Fibroblast of lung (primary cell): ENCODE measurements at regions not wholly inside any gene's neighbourhood (a gene's known extent, or its start where the extent isn't known, plus 50 kb on each side); places are given as distances from the start of the nearest gene placed in this dataset.

ENCODE experiments used
- CTCF ChIP-seq, 2 donors: IDR thresholded peaks in 1 of 2; conservative IDR thresholded peaks in 1 of 2; 1 replicate in 1 of 2; 2 replicates in 1 of 2; pipeline ENCODE4 v1.5.1; 2011 to 2012; ENCODE audit warnings: low read length in 2 of 2, control low read depth in 1 of 2, inconsistent platforms in 1 of 2, low read depth in 1 of 2, mild to moderate bottlenecking in 1 of 2
- EZH2 ChIP-seq: IDR thresholded peaks from 2 replicates; pipeline ENCODE4 v1.5.1; 2012; ENCODE audit warnings: low read length, control low read depth, mild to moderate bottlenecking; ENCODE audit errors: missing control alignments

GRCh38 chr19:29323440-29324290 lies 110.7 kb upstream of the UQCRFS1 start:
- no peak for TF ChIP-seq EZH2
- TF ChIP-seq CTCF (conservative IDR thresholded peaks at IDR 0.05 in 1 of 2, IDR thresholded peaks at IDR 0.05 in 1 of 2; ENCODE audit: low read depth in 1 of 2, low read length in 2 of 2): no peak
